Memory B cell (primary cell): ENCODE measurements at regions not wholly inside any gene's neighbourhood (a gene's known extent, or its start where the extent isn't known, plus 50 kb on each side); places are given as distances from the start of the nearest gene placed in this dataset.
"Not testable (repeated sequence)": the region's sequence is repeated elsewhere in the genome, so short reads cannot be mapped to it uniquely, and the experiment has no call there.

ENCODE experiments used
- ATAC-seq: fragments of 150-1000 bp; cut with Tn5 transposase; 2 replicates; pipeline ENCODE4 v1.10.0; 2021; ENCODE audit warnings: low read depth, mild to moderate bottlenecking, moderate library complexity
- DNase-seq, 2 donors: peaks; one replicate each; pipeline ENCODE4 v3.0.0; 2022; ENCODE audit warnings: low spot score in 2 of 2
- H3K27ac Mint-ChIP-seq: one replicate; pipeline ENCODE4 v1.8.0; 2022; ENCODE audit warnings: mild to moderate bottlenecking, moderate library complexity, mixed read lengths
- H3K27me3 Mint-ChIP-seq: one replicate; pipeline ENCODE4 v1.8.0; 2022; ENCODE audit warnings: mixed read lengths
- H3K36me3 Mint-ChIP-seq: one replicate; pipeline ENCODE4 v1.8.0; 2022; ENCODE audit warnings: mild to moderate bottlenecking, mixed read lengths
- H3K4me1 Mint-ChIP-seq: one replicate; pipeline ENCODE4 v1.8.0; 2022; ENCODE audit warnings: mixed read lengths
- H3K4me3 Mint-ChIP-seq: one replicate; pipeline ENCODE4 v1.8.0; 2022; ENCODE audit warnings: mild to moderate bottlenecking, moderate library complexity, mixed read lengths
- H3K9me3 Mint-ChIP-seq: one replicate; pipeline ENCODE4 v1.8.0; 2022; ENCODE audit warnings: mixed read lengths

DNA sequence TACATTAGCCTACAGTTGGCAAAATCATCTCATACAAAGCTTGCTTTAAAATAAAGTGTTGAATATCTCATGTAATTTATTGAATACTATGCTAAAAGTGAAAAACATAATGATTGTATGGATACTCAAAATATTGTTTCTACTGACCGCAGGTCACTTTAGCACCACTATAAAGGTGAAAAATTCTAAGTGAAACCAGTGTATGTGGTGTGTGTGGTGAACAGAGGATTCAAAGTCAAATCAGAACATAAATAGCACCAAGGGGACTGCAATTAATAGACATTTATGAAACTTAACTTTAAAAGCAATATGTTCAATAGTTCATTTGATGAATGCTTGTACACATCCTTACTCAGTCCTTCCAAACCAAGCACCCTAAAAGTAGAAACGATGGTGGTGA is 145.8 kb downstream of the AKAIN1 start:
- ATAC-seq (no peak), DNase-seq (no peak)
- no peaks in the 10 kb centered on the region for H3K4me1 Mint-ChIP-seq
- no peaks in the 10 kb centered on the region for H3K9me3 Mint-ChIP-seq
- H3K27ac Mint-ChIP-seq = no peak overlapping the region
- no peak overlapping the region for H3K4me3 Mint-ChIP-seq
- no peaks in the 10 kb centered on the region for H3K27me3 Mint-ChIP-seq
- no peaks in the 10 kb centered on the region for H3K36me3 Mint-ChIP-seq

DNA sequence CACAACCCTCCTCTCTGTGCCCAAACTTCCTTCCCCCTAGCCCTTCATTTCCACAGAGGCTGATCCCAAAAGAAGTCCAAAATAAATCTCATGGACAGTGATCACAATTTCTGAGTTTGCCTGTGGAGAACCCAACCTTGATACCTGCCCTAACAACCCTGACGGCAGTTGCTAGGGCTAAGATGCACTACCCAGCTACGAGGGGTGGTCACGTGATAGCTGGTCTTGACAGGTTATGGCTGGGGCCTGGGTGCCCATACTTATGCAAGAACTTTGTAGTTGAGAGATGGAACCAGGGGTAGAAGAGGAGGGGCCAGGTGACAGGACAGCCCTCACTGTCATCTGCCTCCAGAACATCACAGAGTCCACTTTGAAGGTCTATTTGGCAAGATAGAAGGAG is 147.9 kb downstream of the AKAIN1 start:
- ATAC-seq (no peak), DNase-seq (no peak)
- Mint-ChIP-seq H3K27ac (no peak overlapping the region), H3K9me3 (no peaks in the 10 kb centered on the region), H3K4me3 (no peak overlapping the region), H3K36me3 (no peaks in the 10 kb centered on the region), H3K4me1 (no peaks in the 10 kb centered on the region), H3K27me3 (no peaks in the 10 kb centered on the region)

DNA sequence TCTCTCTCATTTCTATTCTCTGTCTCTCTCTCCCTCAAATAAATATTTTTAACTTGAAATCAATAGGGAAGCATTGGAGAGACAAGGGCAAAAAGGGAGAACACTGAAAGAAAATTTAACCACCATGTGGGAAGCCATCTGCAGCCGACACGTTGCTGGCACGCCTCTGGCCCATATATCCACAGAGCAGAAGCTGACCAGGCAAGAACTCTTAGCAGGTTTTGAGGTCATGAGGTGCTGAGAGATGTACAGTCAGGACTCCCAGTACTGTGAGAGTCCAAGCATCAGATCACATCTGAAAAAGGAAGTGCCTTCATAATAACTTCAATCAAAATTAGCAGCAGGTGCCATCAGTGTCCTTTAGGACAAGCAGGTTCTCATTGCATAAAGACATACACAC is 156.6 kb downstream of the AKAIN1 start:
- H3K36me3 Mint-ChIP-seq = no peaks in the 10 kb centered on the region
- H3K4me1 Mint-ChIP-seq = no peaks in the 10 kb centered on the region
- H3K27ac Mint-ChIP-seq = no peak overlapping the region
- H3K9me3 Mint-ChIP-seq = peaks cover 9% of the 10 kb centered on the region
- ATAC-seq = no peak
- H3K27me3 Mint-ChIP-seq = peaks cover 1% of the 10 kb centered on the region
- no peak overlapping the region for H3K4me3 Mint-ChIP-seq
- no peak for DNase-seq

DNA sequence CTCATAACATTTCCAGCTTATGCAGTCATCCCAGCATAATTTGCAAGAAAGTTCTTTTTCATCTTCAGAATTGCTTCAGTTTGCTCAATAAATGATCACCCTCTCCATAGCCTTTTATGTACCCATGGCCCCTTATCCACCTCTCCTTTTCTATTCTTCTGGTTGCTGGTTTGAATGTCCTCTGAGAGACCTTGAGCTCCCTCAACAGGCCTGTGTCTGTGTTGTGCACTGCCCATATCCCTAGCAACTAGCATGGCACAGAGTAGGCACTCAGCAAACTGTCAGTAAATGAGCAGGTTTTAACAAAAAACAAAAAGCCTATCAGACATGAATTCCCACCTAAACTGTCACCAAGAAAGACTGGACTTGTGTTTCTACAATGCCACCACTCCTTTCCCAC is 160.5 kb downstream of the AKAIN1 start:
- DNase-seq (no peak), ATAC-seq (no peak)
- no peaks in the 10 kb centered on the region for H3K36me3 Mint-ChIP-seq
- peaks cover 13% of the 10 kb centered on the region for H3K9me3 Mint-ChIP-seq
- peaks cover 1% of the 10 kb centered on the region for H3K27me3 Mint-ChIP-seq
- no peaks in the 10 kb centered on the region for H3K4me1 Mint-ChIP-seq
- H3K27ac Mint-ChIP-seq = no peak overlapping the region
- no peak overlapping the region for H3K4me3 Mint-ChIP-seq

DNA sequence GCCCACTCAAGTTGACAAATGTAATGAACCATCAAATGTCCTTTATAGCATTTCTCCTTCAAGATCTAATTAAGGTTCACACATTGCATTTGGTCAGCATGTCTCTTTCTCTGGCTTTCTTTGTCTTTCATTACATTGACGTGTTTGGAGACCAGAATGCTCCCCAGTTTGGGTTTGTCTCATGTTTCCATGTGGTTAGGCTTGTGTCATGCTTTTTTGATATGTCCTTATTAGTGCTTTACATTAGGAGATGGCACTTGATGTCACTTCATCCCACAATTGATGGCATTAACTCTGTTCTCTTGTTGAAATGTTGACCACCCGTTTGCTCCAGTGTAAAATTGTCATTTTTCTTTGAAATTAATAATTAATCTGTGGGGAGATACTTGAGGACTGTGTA is 165.8 kb downstream of the AKAIN1 start:
- no peak overlapping the region for H3K27ac Mint-ChIP-seq
- DNase-seq = no peak
- H3K9me3 Mint-ChIP-seq = peaks cover 14% of the 10 kb centered on the region
- ATAC-seq = no peak
- H3K4me1 Mint-ChIP-seq = no peaks in the 10 kb centered on the region
- no peak overlapping the region for H3K4me3 Mint-ChIP-seq
- no peaks in the 10 kb centered on the region for H3K36me3 Mint-ChIP-seq
- no peaks in the 10 kb centered on the region for H3K27me3 Mint-ChIP-seq

DNA sequence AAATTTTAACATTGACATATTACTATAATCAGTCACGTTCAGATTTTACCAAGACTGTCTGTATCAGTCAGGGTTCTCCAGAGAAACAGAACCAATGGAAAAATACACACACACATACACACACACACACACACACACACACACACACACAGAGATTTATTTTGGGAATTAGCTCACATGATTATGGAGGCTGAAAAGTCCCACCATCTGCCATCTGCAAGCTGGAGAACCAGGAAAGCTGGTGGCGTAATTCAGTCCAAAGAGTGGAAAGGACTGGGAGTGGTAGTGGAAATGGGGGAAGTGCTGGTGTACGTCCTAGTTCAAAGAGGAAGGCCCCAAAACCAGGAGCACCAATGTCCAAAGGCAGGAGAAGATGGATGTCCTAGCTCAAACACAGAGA is 166.4 kb downstream of the AKAIN1 start:
- Mint-ChIP-seq H3K4me1 (no peaks in the 10 kb centered on the region), H3K36me3 (no peaks in the 10 kb centered on the region), H3K4me3 (no peak overlapping the region), H3K9me3 (peaks cover 9% of the 10 kb centered on the region), H3K27ac (no peak overlapping the region), H3K27me3 (no peaks in the 10 kb centered on the region)
- ATAC-seq (no peak), DNase-seq (no peak)

DNA sequence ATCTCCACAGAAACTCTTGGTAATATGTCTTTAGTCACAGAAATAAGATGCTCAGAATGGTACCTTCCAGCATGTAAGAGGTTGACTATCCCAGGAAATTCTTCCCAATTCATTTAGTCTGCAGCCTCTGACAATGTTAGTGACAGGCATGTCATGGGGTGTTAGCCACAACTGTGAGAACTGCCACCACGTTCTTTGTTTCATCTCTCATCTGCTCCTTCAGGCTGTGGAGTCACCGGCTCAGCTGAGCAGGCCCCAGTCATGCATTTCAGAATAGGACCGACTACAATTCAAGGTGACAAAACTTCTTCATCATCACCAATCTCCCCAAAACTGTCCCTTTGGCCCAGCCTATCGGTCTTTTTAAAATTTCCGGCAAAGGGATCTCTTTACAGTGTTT is 167.5 kb downstream of the AKAIN1 start:
- DNase-seq = no peak

DNA sequence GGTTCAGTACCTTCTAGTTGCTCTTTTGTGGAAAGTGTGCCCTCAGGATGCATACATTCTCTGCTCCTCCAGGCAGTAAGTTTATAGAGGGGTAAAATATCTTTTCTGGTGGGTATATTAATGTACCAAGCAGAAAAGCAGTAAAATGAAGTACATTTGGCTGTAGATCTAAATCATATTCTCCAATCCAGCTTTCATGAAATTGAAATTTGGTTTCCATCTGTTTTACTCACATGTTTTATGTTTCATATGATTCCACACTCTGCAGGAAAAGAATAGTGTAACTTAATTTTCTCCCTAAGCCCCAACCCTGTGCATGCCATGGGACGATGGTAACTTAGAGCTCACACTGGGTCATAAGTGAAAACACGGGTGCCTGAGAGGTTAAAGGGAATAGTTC is 172.3 kb downstream of the AKAIN1 start:
- Mint-ChIP-seq H3K36me3 (no peaks in the 10 kb centered on the region), H3K27ac (no peak overlapping the region), H3K27me3 (no peaks in the 10 kb centered on the region), H3K4me3 (no peak overlapping the region), H3K9me3 (peaks cover 4% of the 10 kb centered on the region), H3K4me1 (no peaks in the 10 kb centered on the region)
- DNase-seq (no peak), ATAC-seq (no peak)

More for the DNA sequence above, 167.5 kb downstream of the AKAIN1 start:
- Mint-ChIP-seq H3K36me3 (no peaks in the 10 kb centered on the region), H3K4me1 (no peaks in the 10 kb centered on the region), H3K9me3 (peaks cover 6% of the 10 kb centered on the region), H3K27ac (no peak overlapping the region), H3K27me3 (no peaks in the 10 kb centered on the region), H3K4me3 (no peak overlapping the region)
- no peak for ATAC-seq

DNA sequence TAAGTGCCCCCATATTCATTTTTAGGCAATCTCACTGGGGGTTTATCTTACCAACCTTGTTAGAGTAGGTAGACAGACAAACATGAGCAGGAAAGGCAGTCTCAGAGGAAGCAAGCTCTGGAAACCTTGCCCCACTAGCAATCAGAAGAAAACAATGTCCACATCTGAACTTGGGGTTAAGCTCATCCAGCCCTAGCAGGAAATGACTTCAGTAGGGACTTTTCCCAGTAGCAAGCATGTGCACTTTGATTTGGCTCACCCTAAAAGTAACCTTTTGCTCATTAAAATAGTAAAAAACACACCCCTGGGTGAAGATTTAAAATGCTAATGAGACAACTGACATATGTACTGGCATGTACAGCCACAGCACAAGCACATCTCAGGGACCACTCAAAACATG is 175.5 kb downstream of the AKAIN1 start:
- H3K27ac Mint-ChIP-seq = no peak overlapping the region
- ATAC-seq = no peak
- no peaks in the 10 kb centered on the region for H3K36me3 Mint-ChIP-seq
- H3K4me3 Mint-ChIP-seq = no peak overlapping the region
- no peaks in the 10 kb centered on the region for H3K4me1 Mint-ChIP-seq
- H3K9me3 Mint-ChIP-seq = no peaks in the 10 kb centered on the region
- no peaks in the 10 kb centered on the region for H3K27me3 Mint-ChIP-seq
- no peak for DNase-seq

DNA sequence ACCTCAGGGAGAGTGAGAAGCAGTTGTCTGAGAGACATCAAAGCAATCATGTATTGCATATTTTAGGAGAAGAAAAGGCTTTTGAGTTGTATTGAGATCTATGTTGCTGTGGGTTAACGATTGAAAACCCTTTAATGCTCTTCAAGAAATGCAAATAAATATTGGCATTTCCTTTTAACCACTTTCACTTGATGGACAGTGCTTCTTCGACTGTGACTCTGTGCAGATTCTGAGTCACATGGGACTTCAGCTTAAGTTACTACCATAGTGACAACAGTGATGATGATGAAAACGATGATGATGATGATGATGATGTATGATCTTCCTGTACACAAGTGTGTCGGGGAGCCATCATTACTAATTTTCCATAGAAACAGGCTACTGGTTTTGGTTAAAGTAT is 181.8 kb downstream of the AKAIN1 start:
- Mint-ChIP-seq H3K27me3 (no peaks in the 10 kb centered on the region), H3K9me3 (peaks cover 4% of the 10 kb centered on the region), H3K4me1 (no peaks in the 10 kb centered on the region), H3K36me3 (no peaks in the 10 kb centered on the region), H3K27ac (no peak overlapping the region), H3K4me3 (no peak overlapping the region)
- ATAC-seq (no peak), DNase-seq (no peak)

DNA sequence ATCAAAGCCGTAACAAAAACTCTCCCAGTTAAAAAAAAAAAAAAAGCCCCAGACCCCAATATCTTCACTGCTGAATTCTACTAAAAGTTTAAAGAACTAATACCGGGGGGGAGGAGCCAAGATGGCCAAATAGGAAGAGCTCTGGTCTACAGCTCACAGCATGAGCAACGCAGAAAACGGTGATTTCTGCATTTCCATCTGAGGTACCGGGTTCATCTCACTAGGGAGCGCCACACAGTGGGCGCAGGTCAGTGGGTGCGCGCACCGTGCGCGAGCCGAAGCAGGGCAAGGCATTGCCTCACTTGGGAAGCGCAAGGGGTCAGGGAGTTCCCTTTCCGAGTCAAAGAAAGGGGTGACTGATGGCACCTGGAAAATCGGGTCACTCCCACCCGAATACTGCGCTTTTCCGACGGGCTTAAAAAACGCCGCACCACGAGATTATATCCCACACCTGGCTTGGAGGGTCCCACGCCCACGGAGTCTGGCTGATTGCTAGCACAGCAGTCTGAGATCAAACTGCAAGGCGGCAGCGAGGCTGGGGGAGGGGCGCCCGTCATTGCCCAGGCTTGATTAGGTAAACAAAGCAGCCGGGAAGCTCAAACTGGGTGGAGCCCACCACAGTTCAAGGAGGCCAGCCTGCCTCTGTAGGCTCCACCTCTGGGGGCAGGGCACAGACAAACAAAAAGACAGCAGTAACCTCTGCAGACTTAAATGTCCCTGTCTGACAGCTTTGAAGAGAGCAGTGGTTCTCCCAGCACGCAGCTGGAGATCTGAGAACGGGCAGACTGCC is 192.8 kb downstream of the AKAIN1 start:
- H3K9me3 Mint-ChIP-seq, H3K4me3 Mint-ChIP-seq, H3K27ac Mint-ChIP-seq, DNase-seq, H3K27me3 Mint-ChIP-seq, H3K36me3 Mint-ChIP-seq, ATAC-seq, H3K4me1 Mint-ChIP-seq: not testable (repeated sequence)

DNA sequence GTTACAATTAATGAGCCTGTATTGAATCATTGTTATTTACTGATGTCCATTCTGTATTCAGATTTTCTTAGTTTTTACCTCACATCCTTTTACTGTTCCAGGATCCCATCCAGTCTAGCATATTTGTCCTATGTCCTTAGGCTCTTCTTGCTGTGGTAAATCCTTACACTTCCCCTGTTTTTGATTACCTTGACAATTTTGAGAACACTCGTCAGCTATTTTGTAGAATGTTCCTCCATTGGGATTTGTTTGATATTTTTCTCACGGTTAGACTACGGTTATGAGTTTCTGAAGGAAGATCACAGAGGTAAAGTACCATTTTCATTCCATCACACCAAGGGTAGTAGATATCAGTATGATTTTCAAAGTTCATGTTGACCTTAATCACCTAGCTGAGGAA is 202.3 kb downstream of the AKAIN1 start:
- H3K4me1 Mint-ChIP-seq = no peaks in the 10 kb centered on the region
- no peak overlapping the region for H3K4me3 Mint-ChIP-seq
- H3K36me3 Mint-ChIP-seq = peaks cover 2% of the 10 kb centered on the region
- H3K9me3 Mint-ChIP-seq = peaks cover 10% of the 10 kb centered on the region
- no peak for ATAC-seq
- no peak overlapping the region for H3K27ac Mint-ChIP-seq
- no peak for DNase-seq
- no peaks in the 10 kb centered on the region for H3K27me3 Mint-ChIP-seq

DNA sequence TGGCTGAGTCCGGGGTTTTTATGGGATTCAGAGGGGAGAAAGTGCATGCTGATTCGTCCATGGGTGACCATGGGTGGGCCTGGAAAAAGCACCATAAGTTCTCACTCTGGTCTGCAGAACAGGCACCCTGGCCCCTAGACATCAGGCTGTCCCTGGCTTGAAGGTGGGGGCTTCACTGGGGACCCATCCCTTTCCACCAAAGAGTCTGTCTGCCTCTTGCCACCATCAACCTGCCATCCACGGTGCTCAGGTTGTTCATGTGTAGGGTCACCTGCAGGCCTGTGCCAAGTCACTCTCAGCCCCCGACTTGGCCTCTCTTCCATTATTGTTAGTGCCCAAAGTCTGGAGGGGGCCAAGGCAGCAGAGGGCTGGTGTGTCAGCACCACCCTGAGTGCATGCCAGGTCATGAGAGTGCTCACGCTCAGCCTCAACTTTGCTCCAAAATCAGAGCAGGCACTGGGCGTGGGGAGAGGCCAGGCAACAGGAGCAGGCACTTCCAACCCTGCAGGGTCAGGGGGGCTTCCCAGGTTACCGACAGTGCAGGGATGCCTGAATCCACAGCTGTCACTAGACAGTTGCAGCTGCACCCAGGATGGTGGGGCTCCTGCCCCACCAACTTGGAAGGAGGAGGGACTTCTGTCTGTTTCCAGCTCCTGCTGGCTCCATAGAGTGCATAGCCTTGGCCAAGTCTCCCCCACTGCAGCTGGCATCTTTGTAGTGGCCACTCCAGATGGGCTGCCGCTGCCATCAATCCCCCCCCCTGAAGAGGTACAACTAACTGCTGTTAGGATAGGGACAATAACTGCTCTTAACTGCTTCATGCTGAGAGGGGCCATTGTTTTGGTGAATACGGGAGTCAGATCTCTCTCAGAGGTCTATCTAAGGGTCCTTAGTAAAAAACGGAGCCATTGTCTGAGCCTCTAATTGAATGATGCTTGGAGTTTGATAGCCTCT is 209.3 kb downstream of the AKAIN1 start:
- Mint-ChIP-seq H3K27me3 (no peaks in the 10 kb centered on the region), H3K9me3 (peaks cover 14% of the 10 kb centered on the region), H3K4me3 (no peak overlapping the region), H3K27ac (no peak overlapping the region), H3K36me3 (peaks cover 2% of the 10 kb centered on the region), H3K4me1 (no peaks in the 10 kb centered on the region)
- DNase-seq = no peak
- ATAC-seq = no peak

DNA sequence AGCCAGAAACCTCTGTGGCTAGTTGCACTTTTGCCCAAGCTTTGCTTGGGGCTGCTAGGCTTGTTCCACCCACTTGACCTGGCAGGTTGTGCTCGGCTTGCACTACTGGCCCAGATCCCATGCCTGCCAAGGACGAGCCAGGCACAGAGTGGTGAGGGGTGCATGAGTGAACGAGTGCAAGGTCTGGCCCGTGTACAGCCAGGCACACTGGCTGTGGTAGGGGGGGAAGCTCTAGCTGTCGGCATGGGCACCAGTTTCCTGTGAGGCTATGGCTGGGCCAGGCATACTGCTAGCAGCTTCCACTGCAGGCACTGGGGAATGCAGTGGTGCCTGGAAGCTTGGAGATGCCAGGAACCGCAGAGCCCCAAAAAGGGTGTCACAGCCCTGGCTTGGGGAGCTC is 210.4 kb downstream of the AKAIN1 start:
- DNase-seq (no peak), ATAC-seq (no peak)
- H3K36me3 Mint-ChIP-seq = no peaks in the 10 kb centered on the region
- H3K9me3 Mint-ChIP-seq = peaks cover 12% of the 10 kb centered on the region
- no peaks in the 10 kb centered on the region for H3K4me1 Mint-ChIP-seq
- H3K27me3 Mint-ChIP-seq = no peaks in the 10 kb centered on the region
- no peak overlapping the region for H3K27ac Mint-ChIP-seq
- H3K4me3 Mint-ChIP-seq = no peak overlapping the region
